Tibial nerve (tissue), 4 donors: ENCODE measurements at regions not wholly inside any gene's neighbourhood (a gene's known extent, or its start where the extent isn't known, plus 50 kb on each side); places are given as distances from the start of the nearest gene placed in this dataset.

ENCODE experiments used
- DNase-seq, 2 donors: peaks; one replicate each; pipeline ENCODE4 v3.0.0-alpha.2; 2019; ENCODE audit warnings: low spot score in 2 of 2
- H3K27ac ChIP-seq, 4 donors: fragments of 200-600 bp; sonication (generic) in 3 of 4; one replicate each; pipeline ENCODE4 v1.5.1; 2017 to 2019; ENCODE audit warnings: mild to moderate bottlenecking in 1 of 4
- H3K27me3 ChIP-seq, 2 donors: fragments of 200-600 bp; sonication (generic) in 1 of 2; one replicate each; pipeline versions ENCODE4 v1.5.1 to v1.6.0; 2017 to 2019
- H3K36me3 ChIP-seq, 3 donors: fragments of 200-600 bp; sonication (generic); one replicate each; pipeline ENCODE4 v1.5.1; 2018 to 2019
- H3K4me1 ChIP-seq, 4 donors: fragments of 200-600 bp; sonication (generic) in 3 of 4; one replicate each; pipeline ENCODE4 v1.5.1; 2017 to 2019
- H3K4me3 ChIP-seq, 4 donors: fragments of 200-600 bp; sonication (generic) in 3 of 4; one replicate each; pipeline ENCODE4 v1.5.1; 2017 to 2019; ENCODE audit warnings: mild to moderate bottlenecking in 1 of 4, moderate library complexity in 1 of 4
- H3K9me3 ChIP-seq, 4 donors: fragments of 200-600 bp; sonication (generic) in 3 of 4; one replicate each; pipeline ENCODE4 v1.5.1; 2017 to 2019
- CTCF ChIP-seq, 5 experiments: fragments of 200-600 bp in 3 of 5; fragments of 450-650 bp in 2 of 5; sonication (generic) in 3 of 5; IDR thresholded peaks; one replicate each; pipeline ENCODE4 v1.5.1; 2016 to 2019; ENCODE audit warnings: antibody characterized with exemption in 5 of 5, mild to moderate bottlenecking in 3 of 5, moderate library complexity in 2 of 5
- EP300 ChIP-seq, 2 donors: sonication (generic); formaldehyde crosslinking; IDR thresholded peaks; one replicate each; pipeline ENCODE4 v1.6.1; 2017; ENCODE audit warnings: antibody characterized with exemption in 2 of 2, mild to moderate bottlenecking in 1 of 2
- POLR2A ChIP-seq, 2 donors: fragments of 450-650 bp; IDR thresholded peaks; one replicate each; pipeline ENCODE4 v1.6.1; 2017; ENCODE audit warnings: antibody characterized with exemption in 2 of 2, mild to moderate bottlenecking in 2 of 2, moderate library complexity in 2 of 2
- WGBS, 2 donors: methylation state at CpG; one replicate each; pipeline ENCODE4 v1.1.5; 2018; 5-methylcytosine and 5-hydroxymethylcytosine counted together

- no peaks in the 10 kb centered on the region for H3K4me1 ChIP-seq
- no peaks in the 10 kb centered on the region for H3K36me3 ChIP-seq
- no peaks in the 10 kb centered on the region for H3K9me3 ChIP-seq
- TF ChIP-seq EP300 (IDR thresholded peaks at IDR 0.05) (no peak), CTCF (IDR thresholded peaks at IDR 0.05) (no peak), POLR2A (IDR thresholded peaks at IDR 0.05) (no peak)
- H3K27me3 ChIP-seq: no peaks in the 10 kb centered on the region
- no peak overlapping the region for H3K27ac ChIP-seq
- no peak for DNase-seq
- WGBS, 2 donors: 87 to 89% methylated on average over 4 of the region's 4 CpGs
- no peak overlapping the region for H3K4me3 ChIP-seq
These were observed 61.1 kb upstream of the C1GALT1C1 start for GRCh38 chrX:120690941-120691340.

GRCh38 chrX:120690344-120690743, 60.5 kb upstream of the C1GALT1C1 start:
- no peak overlapping the region for H3K4me3 ChIP-seq
- 53 to 68% methylated on average over 3 of the region's 3 CpGs for WGBS, 2 donors
- no peak for DNase-seq
- H3K27me3 ChIP-seq: no peaks in the 10 kb centered on the region
- no peaks in the 10 kb centered on the region for H3K4me1 ChIP-seq
- no peaks in the 10 kb centered on the region for H3K9me3 ChIP-seq
- TF ChIP-seq CTCF (IDR thresholded peaks at IDR 0.05) (no peak), EP300 (IDR thresholded peaks at IDR 0.05) (no peak), POLR2A (IDR thresholded peaks at IDR 0.05) (no peak)
- no peaks in the 10 kb centered on the region for H3K36me3 ChIP-seq
- no peak overlapping the region for H3K27ac ChIP-seq

GRCh38 chrX:120680090-120680489, 50.2 kb upstream of the C1GALT1C1 start:
- no peak for DNase-seq
- TF ChIP-seq POLR2A (IDR thresholded peaks at IDR 0.05) (no peak), EP300 (IDR thresholded peaks at IDR 0.05) (no peak), CTCF (IDR thresholded peaks at IDR 0.05) (no peak)
- Histone ChIP-seq H3K4me1 (no peaks in the 10 kb centered on the region), H3K27me3 (no peaks in the 10 kb centered on the region), H3K9me3 (no peaks in the 10 kb centered on the region), H3K4me3 (no peak overlapping the region), H3K27ac (no peak overlapping the region), H3K36me3 (no peaks in the 10 kb centered on the region)
- 83 to 89% methylated on average over 5 of the region's 5 CpGs for WGBS, 2 donors
